ENCODE measurements at regions not wholly inside any gene's neighbourhood (a gene's known extent, or its start where the extent isn't known, plus 50 kb on each side); places are given as distances from the start of the nearest gene placed in this dataset.
"Not testable (repeated sequence)": the region's sequence is repeated elsewhere in the genome, so short reads cannot be mapped to it uniquely, and the experiment has no call there.

- no peak for DNase-seq
These were observed 147.9 kb downstream of the AVL9 start for GRCh38 chr7:32643194-32643593.

GRCh38 chr7:32639122-32639521, 143.8 kb downstream of the AVL9 start:
- no peak for DNase-seq

GRCh38 chr7:32638479-32639121, 143.3 kb downstream of the AVL9 start:
- DNase-seq, result not testable (repeated sequence)
